DOHH2 (cell line): ENCODE measurements at regions not wholly inside any gene's neighbourhood (a gene's known extent, or its start where the extent isn't known, plus 50 kb on each side); places are given as distances from the start of the nearest gene placed in this dataset.

Experiments
- CTCF ChIP-seq: fragments of 200-600 bp; sonication (generic); IDR thresholded peaks from one replicate; pipeline ENCODE4 v1.5.1; 2014; ENCODE audit warnings: antibody characterized with exemption, mild to moderate bottlenecking, low read depth, low read length; ENCODE audit not compliant: poor library complexity, severe bottlenecking
- EZH2phosphoT487 ChIP-seq: fragments of 200-600 bp; sonication (generic); IDR thresholded peaks from 2 replicates; pipeline ENCODE4 v1.6.1; 2017; ENCODE audit warnings: borderline replicate concordance, mild to moderate bottlenecking, antibody characterized with exemption, low read length, moderate library complexity, mixed read lengths

DNA sequence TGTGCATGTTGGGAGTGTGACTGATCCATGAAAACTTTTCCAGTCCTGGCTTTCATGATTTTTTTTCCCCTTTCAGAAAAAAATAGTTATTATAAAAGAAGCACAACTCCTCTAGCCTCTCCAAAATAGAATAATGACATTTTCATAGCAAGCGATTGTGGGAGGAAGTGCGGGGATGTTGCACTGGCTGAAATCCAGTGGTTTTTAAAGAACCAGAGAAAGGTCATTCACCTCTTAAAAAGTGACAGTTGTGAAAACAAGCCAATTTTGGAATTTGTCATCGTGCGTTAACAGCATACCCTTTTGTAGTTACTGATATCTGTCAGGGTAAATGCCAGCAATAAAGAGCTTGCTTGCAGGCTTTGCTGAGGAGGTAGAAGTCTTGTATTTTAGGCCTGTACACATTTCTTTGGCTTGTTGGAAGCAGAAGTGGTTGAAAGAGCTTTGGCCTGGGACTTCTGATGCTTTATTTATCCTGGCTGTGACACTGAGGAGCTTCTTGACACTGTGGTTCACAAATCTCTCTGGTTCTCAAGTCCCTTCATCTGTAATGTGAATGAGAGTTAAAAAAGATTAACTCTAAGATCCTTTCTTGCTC lies 545.9 kb downstream of the REEP3 start:
- TF ChIP-seq CTCF (no peak), EZH2phosphoT487 (no peak)
